K562 (cell line): ENCODE measurements at regions not wholly inside any gene's neighbourhood (a gene's known extent, or its start where the extent isn't known, plus 50 kb on each side); places are given as distances from the start of the nearest gene placed in this dataset.
A peak's percentile ranks its signal among the peaks of the same experiment; 100 is the strongest.

Source experiments
- ATAC-seq: fragments of 200-7000 bp; cut with Tn5 transposase; 3 replicates; pipeline ENCODE4 v1.9.1; 2020; ENCODE audit warnings: moderate library complexity
- BruUV-seq: library from RNA; stranded (reverse); fragments of 400-500 nt; replicated peaks from 2 replicates; lab custom pipeline; 2021; lab: Mats Ljungman, UMichigan
- CTCF ChIA-PET: fragments of 300-600 bp; formaldehyde crosslinking; extraction: SDS; loops from one replicate; lab custom pipeline; 2021; ENCODE audit warnings: low intra/inter-chr PET ratio; lab: Yijun Ruan, JAX
- POLR2A ChIA-PET: fragments of 300-600, 350-650 bp; sonication (Branson Sonifier 250); formaldehyde crosslinking; extraction: SDS; loops from one replicate; lab custom pipeline; 2021; ENCODE audit warnings: antibody characterized with exemption, inconsistent platforms; lab: Yijun Ruan, JAX
- DNase-seq, 4 experiments: peaks; one replicate each; pipeline versions ENCODE4 v3.0.0 to v3.0.0-alpha.2; 2011 to 2018; ENCODE audit warnings: low spot score in 3 of 4, mixed read lengths in 3 of 4; ENCODE audit errors: extremely low read depth in 1 of 4
- FAIRE-seq: peaks from 2 replicates; lab custom pipeline; 2011; peaks lifted over from hg19 to GRCh38; lab: Jason Lieb, UNC
- H2AFZ ChIP-seq: 2 replicates; pipeline ENCODE4 v1.6.0; 2011; ENCODE audit warnings: low read depth, low read length, control low read depth, inconsistent platforms
- H3K27ac ChIP-seq: fragments of 200-600 bp; 3 replicates; pipeline ENCODE4 v1.8.0; 2011; ENCODE audit warnings: low read depth, mild to moderate bottlenecking, control low read depth, inconsistent platforms, low read length, moderate library complexity, mixed read lengths; ENCODE audit errors: extremely low read depth
- H3K27me3 ChIP-seq, 2 experiments: fragments of 300-600 bp in 1 of 2; 2 replicates in 1 of 2; 3 replicates in 1 of 2; pipeline versions ENCODE4 v1.6.0 to v1.8.0; 2011; ENCODE audit warnings: inconsistent platforms in 2 of 2, low read length in 2 of 2, mild to moderate bottlenecking in 1 of 2, mixed read lengths in 1 of 2, moderate library complexity in 1 of 2; ENCODE audit not compliant: control insufficient read depth in 2 of 2, insufficient read depth in 2 of 2
- H3K36me3 ChIP-seq: fragments of 300-600 bp; 3 replicates; pipeline ENCODE4 v1.8.0; 2011; ENCODE audit warnings: mild to moderate bottlenecking, low read length, inconsistent platforms; ENCODE audit not compliant: control insufficient read depth, insufficient read depth
- H3K4me1 ChIP-seq, 2 experiments: fragments of 200-600 bp in 1 of 2; replicated peaks in 1 of 2; 2 replicates in 1 of 2; 3 replicates in 1 of 2; pipeline versions ENCODE4 v1.5.1 to v1.8.0; 2011; ENCODE audit warnings: inconsistent platforms in 2 of 2, low read length in 2 of 2, mild to moderate bottlenecking in 1 of 2, mixed read lengths in 1 of 2, moderate library complexity in 1 of 2; ENCODE audit not compliant: control insufficient read depth in 2 of 2, insufficient read depth in 2 of 2
- H3K4me2 ChIP-seq: 2 replicates; pipeline ENCODE4 v1.6.1; 2011; ENCODE audit warnings: low read length, control low read depth, inconsistent platforms, mixed read lengths; ENCODE audit not compliant: insufficient read depth
- H3K4me3 ChIP-seq: fragments of 200-600 bp; sonication (generic), shearing (Covaris generic); 2 replicates; pipeline ENCODE4 v1.5.1; 2016; ENCODE audit warnings: control low read depth, inconsistent platforms
- H3K79me2 ChIP-seq: fragments of 200-600 bp; 3 replicates; pipeline ENCODE4 v1.8.0; 2011; ENCODE audit warnings: low read length, inconsistent platforms; ENCODE audit not compliant: control insufficient read depth, insufficient read depth
- H3K9ac ChIP-seq, 2 experiments: 2 replicates each; pipeline versions ENCODE4 v1.6.0 to v1.6.1; 2011; ENCODE audit warnings: low read depth in 2 of 2, low read length in 2 of 2, control low read depth in 1 of 2, inconsistent platforms in 1 of 2, mild to moderate bottlenecking in 1 of 2, mixed read lengths in 1 of 2; ENCODE audit not compliant: insufficient read depth in 1 of 2
- H3K9me1 ChIP-seq: one replicate; pipeline ENCODE4 v1.6.0; 2011; ENCODE audit warnings: inconsistent platforms, mild to moderate bottlenecking, low read length, moderate library complexity; ENCODE audit not compliant: control insufficient read depth, insufficient read depth
- H3K9me3 ChIP-seq: replicated peaks from 2 replicates; pipeline ENCODE4 v1.5.1; 2011; ENCODE audit warnings: low read depth, low read length, inconsistent platforms; ENCODE audit not compliant: control insufficient read depth, insufficient read depth
- H4K20me1 ChIP-seq: replicated peaks from 2 replicates; pipeline ENCODE4 v1.6.1; 2011; ENCODE audit warnings: low read length, inconsistent platforms, mixed read lengths; ENCODE audit not compliant: control insufficient read depth, insufficient read depth
- C11orf30 ChIP-seq: fragments of 450-650 bp; IDR thresholded peaks from 2 replicates; pipeline ENCODE4 v1.6.1; 2016; ENCODE audit warnings: low read depth, mild to moderate bottlenecking
- MAFG ChIP-seq: fragments of 450-650 bp; conservative IDR thresholded peaks from 2 replicates; pipeline ENCODE4 v1.6.1; 2016; ENCODE audit warnings: missing genetic modification characterization, missing compliant biosample characterization
- MAFK ChIP-seq: IDR thresholded peaks from 2 replicates; pipeline ENCODE4 v1.6.1; 2011; ENCODE audit warnings: low read length, improper control_type of control experiment
- NCOA6 ChIP-seq: fragments of 450-650 bp; IDR thresholded peaks from 2 replicates; pipeline ENCODE4 v1.6.1; 2017; ENCODE audit warnings: mild to moderate bottlenecking
- PURB ChIP-seq: sonication (generic); formaldehyde crosslinking; IDR thresholded peaks from 2 replicates; pipeline ENCODE4 v1.9.0; 2021; ENCODE audit warnings: low read depth, mild to moderate bottlenecking, missing genetic modification reagents
- ZNF316 ChIP-seq: fragments of 450-650 bp; IDR thresholded peaks from 2 replicates; pipeline ENCODE4 v1.6.1; 2016
- ZNF76 ChIP-seq: fragments of 250-450 bp; sonication (Bioruptor Pico); IDR thresholded peaks from 2 replicates; pipeline ENCODE4 v1.4.0; 2020; ENCODE audit warnings: mild to moderate bottlenecking, moderate library complexity, borderline replicate concordance
- WGBS: fragments of 100-300 bp; shearing (Covaris generic); methylation state at CpG from one replicate; pipeline ENCODE4 v1.1.6; 2016; ENCODE audit warnings: low coverage, mixed read lengths; ENCODE audit not compliant: insufficient coverage; ENCODE audit errors: missing lambda C conversion rate; 5-methylcytosine and 5-hydroxymethylcytosine counted together
- in situ Hi-C: fragments of 300-500 bp; cut with MboI; formaldehyde crosslinking; loops from 4 replicates; pipeline ENCODE4 v1.15.0; 2018; ENCODE audit warnings: inconsistent platforms, mixed read lengths
- intact Hi-C: fragments of 100-400 bp; cut with micrococcal nuclease; formaldehyde crosslinking; loops from 2 replicates; pipeline ENCODE4 v1.14.2; 2022

- H3K27me3 ChIP-seq, result peaks cover 0 to 16% of the 10 kb centered on the region in 2 experiments; a peak in 2 of 5 replicates
- ATAC-seq (no peak), DNase-seq (no peak), FAIRE-seq (no peak)
- no peaks in the 10 kb centered on the region for H3K9me3 ChIP-seq
- no peak overlapping the region for H3K9ac ChIP-seq
- intact Hi-C loops (no loop called here), in situ Hi-C loops (no loop called here)
- TF ChIP-seq MAFK (peak; percentile 40), ZNF316 (peak; percentile 44; the same call in 1 of the 2 replicates), C11orf30 (peak; percentile 21; the same call in 1 of the 2 replicates), PURB (CRISPR knock-in tag) (no peak), MAFG (peak; percentile 52), ZNF76 (CRISPR knock-in tag) (no peak), NCOA6 (no peak)
- no peaks in the 10 kb centered on the region for H4K20me1 ChIP-seq
- H3K79me2 ChIP-seq, result no peaks in the 10 kb centered on the region
- H3K4me3 ChIP-seq, result no peak overlapping the region
- BruUV-seq, result no TSS peak
- POLR2A ChIA-PET, result interaction anchor here (0.5 to 1.2 kb wide), 2 partner anchors 19 to 23 kb away, joined by 3 read pairs; no protein-coding TSS in a partner anchor
- WGBS, result 1% methylated on average over 4 of the region's 4 CpGs
- H3K36me3 ChIP-seq, result no peaks in the 10 kb centered on the region
- no peaks in the 10 kb centered on the region for H3K4me1 ChIP-seq
- CTCF ChIA-PET, result no interaction called here
- no peak overlapping the region for H3K4me2 ChIP-seq
- no peaks in the 10 kb centered on the region for H3K9me1 ChIP-seq
- H2AFZ ChIP-seq, result no peak overlapping the region
- no peak overlapping the region for H3K27ac ChIP-seq
Measured at GRCh38 chr1:94679332-94680038, 137.9 kb upstream of the F3 start.
